A549 (cell line): ENCODE measurements at regions not wholly inside any gene's neighbourhood (a gene's known extent, or its start where the extent isn't known, plus 50 kb on each side); places are given as distances from the start of the nearest gene placed in this dataset.

ENCODE experiments used
- ATAC-seq, 2 experiments: fragments of 200-7000 bp in 1 of 2; fragments of >200 bp in 1 of 2; cut with Nextera tagmentation in 1 of 2; cut with Tn5 transposase in 1 of 2; 3 replicates each; pipeline versions ENCODE4 v1.8.0 to v1.9.1; 2018 to 2020; ENCODE audit warnings: mild to moderate bottlenecking in 1 of 2, moderate library complexity in 1 of 2
- CTCF ChIA-PET: fragments of 300-600 bp; sonication (Branson Sonifier 250); formaldehyde crosslinking; extraction: SDS; loops from one replicate; lab custom pipeline; 2021; ENCODE audit warnings: antibody characterized with exemption, inconsistent platforms; lab: Yijun Ruan, JAX
- POLR2A ChIA-PET: fragments of 350-600 bp; formaldehyde crosslinking; extraction: SDS; loops from one replicate; lab custom pipeline; 2021; ENCODE audit warnings: antibody characterized with exemption, inconsistent platforms; lab: Yijun Ruan, JAX
- DNase-seq, 2 experiments: peaks; one replicate each; pipeline versions ENCODE4 v3.0.0 to v3.0.0-alpha.2; 2011 to 2016; ENCODE audit warnings: low read depth in 1 of 2, low spot score in 1 of 2
- FAIRE-seq: peaks from 2 replicates; lab custom pipeline; 2011; peaks lifted over from hg19 to GRCh38; lab: Jason Lieb, UNC
- H3K27ac ChIP-seq, 2 experiments: fragments of >200 bp; sonication (Bioruptor Twin); formaldehyde crosslinking; 3 replicates each; pipeline ENCODE4 v1.5.1; 2016 to 2017
- H3K4me1 ChIP-seq: fragments of >200 bp; sonication (Bioruptor Twin); formaldehyde crosslinking; 3 replicates; pipeline ENCODE4 v1.6.1; 2016
- H3K4me2 ChIP-seq: fragments of >200 bp; sonication (Bioruptor Twin); formaldehyde crosslinking; 3 replicates; pipeline ENCODE4 v1.6.1; 2016
- H3K4me3 ChIP-seq: fragments of >200 bp; sonication (Bioruptor Twin); formaldehyde crosslinking; 3 replicates; pipeline ENCODE4 v1.5.1; 2016
- H3K9me3 ChIP-seq: fragments of >200 bp; sonication (Bioruptor Twin); formaldehyde crosslinking; 3 replicates; pipeline ENCODE4 v1.6.1; 2016
- BCL3 ChIP-seq: fragments of >200 bp; sonication (Bioruptor Twin); formaldehyde crosslinking; IDR thresholded peaks from 3 replicates; pipeline ENCODE4 v1.6.1; 2016
- CHD4 ChIP-seq: fragments of 200-600 bp; sonication (generic); IDR thresholded peaks from 2 replicates; pipeline ENCODE4 v1.6.1; 2016; ENCODE audit warnings: antibody characterized with exemption, mild to moderate bottlenecking, borderline replicate concordance
- E2F6 ChIP-seq: IDR thresholded peaks from 2 replicates; pipeline ENCODE4 v1.6.1; 2012; ENCODE audit warnings: low read depth, borderline replicate concordance
- FOXS1 ChIP-seq: fragments of 250-450 bp; sonication (Bioruptor Pico); IDR thresholded peaks from 2 replicates; pipeline ENCODE4 v1.5.0; 2020; ENCODE audit warnings: mild to moderate bottlenecking, moderate library complexity
- GATA3 ChIP-seq: IDR thresholded peaks from 2 replicates; pipeline ENCODE4 v1.6.1; 2012; ENCODE audit warnings: borderline replicate concordance
- HES2 ChIP-seq: fragments of >200 bp; sonication (Bioruptor Twin); formaldehyde crosslinking; IDR thresholded peaks from 2 replicates; pipeline ENCODE4 v1.6.1; 2016
- HOXA7 ChIP-seq: fragments of 250-450 bp; sonication (Bioruptor Pico); IDR thresholded peaks from 2 replicates; pipeline ENCODE4 v1.5.0; 2020; ENCODE audit warnings: mild to moderate bottlenecking, moderate library complexity
- HOXB5 ChIP-seq: fragments of 250-450 bp; sonication (Bioruptor Pico); IDR thresholded peaks from 2 replicates; pipeline ENCODE4 v1.5.0; 2020; ENCODE audit warnings: mild to moderate bottlenecking, moderate library complexity
- JUN ChIP-seq, 2 experiments: fragments of >200 bp; sonication (Bioruptor Twin); formaldehyde crosslinking; IDR thresholded peaks; 2 replicates in 1 of 2; 3 replicates in 1 of 2; pipeline ENCODE4 v1.6.1; 2016 to 2017
- JUNB ChIP-seq: fragments of >200 bp; sonication (Bioruptor Twin); formaldehyde crosslinking; IDR thresholded peaks from 2 replicates; pipeline ENCODE4 v1.6.1; 2016
- KDM1A ChIP-seq: fragments of 200-600 bp; sonication (generic); IDR thresholded peaks from 2 replicates; pipeline ENCODE4 v1.6.1; 2016; ENCODE audit warnings: low read depth, mild to moderate bottlenecking
- NFE2L2 ChIP-seq: fragments of 150-350 bp; conservative IDR thresholded peaks from 2 replicates; pipeline ENCODE4 v1.6.1; 2014; ENCODE audit warnings: low read length
- PBX3 ChIP-seq: IDR thresholded peaks from 2 replicates; pipeline ENCODE4 v1.6.1; 2012
- PHF8 ChIP-seq: fragments of 200-600 bp; sonication (generic); IDR thresholded peaks from 2 replicates; pipeline ENCODE4 v1.6.1; 2016; ENCODE audit warnings: low read depth, mild to moderate bottlenecking, antibody characterized with exemption, moderate library complexity, borderline replicate concordance
- POLR2AphosphoS2 ChIP-seq: conservative IDR thresholded peaks from 2 replicates; pipeline ENCODE4 v1.6.1; 2012; ENCODE audit warnings: low read length, improper control_type of control experiment, inconsistent platforms
- RFX5 ChIP-seq: fragments of 450-650 bp; IDR thresholded peaks from 2 replicates; pipeline ENCODE4 v1.7.1; 2014; ENCODE audit warnings: antibody characterized with exemption, mild to moderate bottlenecking, moderate library complexity
- RNF2 ChIP-seq: fragments of 200-600 bp; sonication (generic); IDR thresholded peaks from 2 replicates; pipeline ENCODE4 v1.6.1; 2016; ENCODE audit warnings: low read depth, mild to moderate bottlenecking, antibody characterized with exemption, moderate library complexity, borderline replicate concordance
- TFCP2L1 ChIP-seq: fragments of 250-450 bp; sonication (Bioruptor Pico); IDR thresholded peaks from 2 replicates; pipeline ENCODE4 v1.5.0; 2021; ENCODE audit warnings: mild to moderate bottlenecking
- ZC3H11A ChIP-seq: fragments of 450-650 bp; IDR thresholded peaks from 2 replicates; pipeline ENCODE4 v1.6.1; 2014; ENCODE audit warnings: antibody characterized with exemption, mild to moderate bottlenecking
- ZFP36 ChIP-seq: fragments of 450-650 bp; IDR thresholded peaks from 2 replicates; pipeline ENCODE4 v1.6.1; 2014; ENCODE audit warnings: borderline replicate concordance; ENCODE audit not compliant: partially characterized antibody
- ZNF302 ChIP-seq: fragments of 250-450 bp; sonication (Bioruptor Pico); IDR thresholded peaks from 2 replicates; pipeline ENCODE4 v1.9.0; 2021; ENCODE audit warnings: inconsistent platforms, mild to moderate bottlenecking, moderate library complexity
- WGBS: methylation state at CpG from one replicate; pipeline ENCODE4 v1.1.6; 2017; ENCODE audit errors: missing lambda C conversion rate; 5-methylcytosine and 5-hydroxymethylcytosine counted together

- FAIRE-seq (no peak), ATAC-seq (no peak), DNase-seq (no peak)
- TF ChIP-seq FOXS1 (CRISPR knock-in tag) (no peak), E2F6 (no peak), BCL3 (no peak), RNF2 (no peak), HOXB5 (no peak), POLR2AphosphoS2 (no peak), CHD4 (no peak), PHF8 (no peak), ZFP36 (no peak), JUN (IDR thresholded peaks at IDR 0.05) (no peak), RFX5 (no peak), KDM1A (no peak), PBX3 (no peak), HOXA7 (no peak), NFE2L2 (no peak), ZNF302 (CRISPR knock-in tag) (no peak), TFCP2L1 (CRISPR knock-in tag) (no peak), HES2 (no peak), ZC3H11A (no peak)
- POLR2A ChIA-PET: no interaction called here
- H3K4me2 ChIP-seq: no peak overlapping the region
- CTCF ChIA-PET: no interaction called here
- no peaks in the 10 kb centered on the region for H3K4me1 ChIP-seq
- 52% methylated on average over 3 of the region's 3 CpGs for WGBS
- H3K9me3 ChIP-seq: no peaks in the 10 kb centered on the region
- no peak overlapping the region for H3K4me3 ChIP-seq
- no peak overlapping the region for H3K27ac ChIP-seq
These were observed 655.8 kb upstream of the MGAT4C start for GRCh38 chr12:86911973-86912372.

- CTCF ChIA-PET: no interaction called here
- ATAC-seq (no peak), FAIRE-seq (no peak), DNase-seq (no peak)
- no peak overlapping the region for H3K4me2 ChIP-seq
- no peak overlapping the region for H3K27ac ChIP-seq
- H3K4me1 ChIP-seq: no peaks in the 10 kb centered on the region
- POLR2A ChIA-PET: no interaction called here
- 65% methylated on average over 1 of the region's 1 CpG for WGBS
- H3K4me3 ChIP-seq: no peak overlapping the region
- no peak for TF ChIP-seq ZC3H11A
- H3K9me3 ChIP-seq: no peaks in the 10 kb centered on the region
These were observed 647.0 kb upstream of the MGAT4C start for GRCh38 chr12:86903159-86903558.

GRCh38 chr12:86860776-86861175 is 604.6 kb upstream of the MGAT4C start:
- POLR2A ChIA-PET: no interaction called here
- ATAC-seq (no peak), FAIRE-seq (no peak), DNase-seq (no peak)
- H3K9me3 ChIP-seq: no peaks in the 10 kb centered on the region
- 52% methylated on average over 3 of the region's 3 CpGs for WGBS
- H3K4me3 ChIP-seq: no peak overlapping the region
- CTCF ChIA-PET: no interaction called here
- no peak overlapping the region for H3K27ac ChIP-seq
- no peak overlapping the region for H3K4me2 ChIP-seq
- TF ChIP-seq KDM1A (no peak), GATA3 (no peak), HOXA7 (no peak), JUNB (no peak), ZFP36 (no peak)
- H3K4me1 ChIP-seq: no peaks in the 10 kb centered on the region
